Loucy (cell line): ENCODE measurements at regions not wholly inside any gene's neighbourhood (a gene's known extent, or its start where the extent isn't known, plus 50 kb on each side); places are given as distances from the start of the nearest gene placed in this dataset.

Source experiments
- H2AFZ ChIP-seq: fragments of 200-600 bp; sonication (generic); 2 replicates; pipeline ENCODE4 v1.6.0; 2016; ENCODE audit warnings: antibody characterized with exemption, mild to moderate bottlenecking, low read length, moderate library complexity
- H3F3A ChIP-seq: fragments of 200-600 bp; 2 replicates; pipeline ENCODE4 v1.6.0; 2016; ENCODE audit warnings: antibody characterized with exemption, low read depth, mild to moderate bottlenecking
- H3K27me3 ChIP-seq: fragments of 200-600 bp; sonication (generic); 2 replicates; pipeline ENCODE4 v1.6.1; 2014; ENCODE audit warnings: low read length, mild to moderate bottlenecking; ENCODE audit not compliant: insufficient read depth, poor library complexity, severe bottlenecking
- H3K36me3 ChIP-seq: fragments of 200-600 bp; sonication (generic); 2 replicates; pipeline ENCODE4 v1.6.1; 2016; ENCODE audit warnings: low read length; ENCODE audit not compliant: insufficient read depth
- H3K4me1 ChIP-seq: fragments of 200-600 bp; sonication (generic); 2 replicates; pipeline ENCODE4 v1.5.1; 2014; ENCODE audit warnings: low read length, mild to moderate bottlenecking; ENCODE audit not compliant: insufficient read depth, poor library complexity, severe bottlenecking
- H3K4me2 ChIP-seq: fragments of 200-600 bp; sonication (generic); 2 replicates; pipeline ENCODE4 v1.6.0; 2014; ENCODE audit warnings: antibody characterized with exemption, low read length, low read depth, mild to moderate bottlenecking; ENCODE audit not compliant: poor library complexity, severe bottlenecking
- H3K4me3 ChIP-seq: fragments of 200-600 bp; sonication (generic); 2 replicates; pipeline ENCODE4 v1.5.1; 2014; ENCODE audit warnings: low read length, mild to moderate bottlenecking, mixed read lengths; ENCODE audit not compliant: poor library complexity, severe bottlenecking
- H3K79me2 ChIP-seq: fragments of 200-600 bp; sonication (generic); 2 replicates; pipeline ENCODE4 v1.6.1; 2014; ENCODE audit warnings: low read length; ENCODE audit not compliant: insufficient read depth
- H3K9ac ChIP-seq: fragments of 200-600 bp; sonication (generic); 2 replicates; pipeline ENCODE4 v1.6.0; 2014; ENCODE audit warnings: mild to moderate bottlenecking, low read depth, low read length, moderate library complexity; ENCODE audit not compliant: poor library complexity, severe bottlenecking
- H3K9me2 ChIP-seq: fragments of 200-600 bp; sonication (generic); replicated peaks from 2 replicates; pipeline ENCODE4 v1.6.1; 2016; ENCODE audit warnings: low read depth, low read length, mixed read lengths
- H3K9me3 ChIP-seq: fragments of 200-600 bp; sonication (generic); 2 replicates; pipeline ENCODE4 v1.6.1; 2014; ENCODE audit warnings: mild to moderate bottlenecking, antibody characterized with exemption, low read length, low read depth; ENCODE audit not compliant: insufficient read depth
- H4K20me1 ChIP-seq: fragments of 200-600 bp; sonication (generic); 2 replicates; pipeline ENCODE4 v1.6.0; 2014; ENCODE audit warnings: antibody characterized with exemption, low read length, mild to moderate bottlenecking; ENCODE audit not compliant: insufficient read depth, poor library complexity, severe bottlenecking
- EZH2phosphoT487 ChIP-seq: fragments of 200-600 bp; IDR thresholded peaks from 2 replicates; pipeline ENCODE4 v1.6.1; 2018; ENCODE audit warnings: antibody characterized with exemption, mild to moderate bottlenecking, moderate library complexity, borderline replicate concordance
- TF ChIP-seq, protein P1 (sequence below): fragments of 200-600 bp; sonication (generic); conservative IDR thresholded peaks from 2 replicates; pipeline ENCODE4 v1.5.1; 2014; ENCODE audit warnings: mild to moderate bottlenecking, antibody characterized with exemption, low read length

DNA sequence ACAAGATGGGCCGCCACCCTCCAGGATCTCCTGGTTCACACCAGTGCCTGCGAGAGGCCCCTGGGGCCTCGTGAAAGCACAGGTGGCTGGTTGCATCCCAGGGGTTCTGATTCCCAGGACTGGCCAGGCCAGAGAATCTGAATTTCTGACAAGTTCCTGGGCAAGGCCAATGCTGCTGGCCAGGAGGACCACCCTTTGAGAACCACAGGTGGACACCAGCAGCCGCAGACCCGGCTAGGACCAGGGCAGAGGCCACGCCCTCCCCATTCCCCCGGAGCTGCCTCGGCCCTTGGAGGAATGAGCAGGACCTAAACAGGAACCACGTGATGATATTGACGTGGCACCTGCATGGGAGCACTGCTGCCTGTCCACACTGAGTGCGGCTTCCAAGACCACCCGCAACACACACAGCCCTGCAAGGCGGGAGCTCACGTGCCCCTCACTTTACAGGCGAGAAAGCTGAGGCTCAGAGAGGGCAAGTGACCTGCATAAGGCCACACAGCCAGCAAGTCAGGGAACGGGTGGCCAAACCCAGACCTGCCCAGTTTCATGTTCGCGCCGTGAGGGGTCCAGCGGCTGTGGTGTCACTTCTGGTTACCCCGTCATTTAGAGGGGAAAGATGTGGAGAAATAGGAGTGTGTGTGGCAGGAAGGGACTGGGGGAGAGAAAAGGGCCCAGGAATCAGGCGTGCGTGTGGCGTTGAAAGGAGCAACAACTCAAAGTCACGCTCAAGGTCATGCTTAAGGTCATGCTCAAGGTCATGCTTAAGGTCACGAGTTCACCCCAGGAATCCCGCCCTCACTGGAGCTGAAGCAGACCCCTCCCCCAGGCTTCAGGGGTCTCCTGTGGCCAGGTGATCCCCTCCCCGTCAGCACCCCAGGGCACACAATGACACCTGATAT is 105.9 kb upstream of the IER5L start:
- Histone ChIP-seq H3K79me2 (no peaks in the 10 kb centered on the region), H3K9me3 (no peaks in the 10 kb centered on the region), H3K4me1 (no peaks in the 10 kb centered on the region), H4K20me1 (no peaks in the 10 kb centered on the region), H3K4me2 (no peak overlapping the region), H3K36me3 (no peaks in the 10 kb centered on the region), H3F3A (no peaks in the 10 kb centered on the region), H3K9ac (no peak overlapping the region), H3K9me2 (no peaks in the 10 kb centered on the region), H3K4me3 (no peak overlapping the region), H2AFZ (no peak overlapping the region), H3K27me3 (no peaks in the 10 kb centered on the region)
- TF ChIP-seq, protein P1, sequence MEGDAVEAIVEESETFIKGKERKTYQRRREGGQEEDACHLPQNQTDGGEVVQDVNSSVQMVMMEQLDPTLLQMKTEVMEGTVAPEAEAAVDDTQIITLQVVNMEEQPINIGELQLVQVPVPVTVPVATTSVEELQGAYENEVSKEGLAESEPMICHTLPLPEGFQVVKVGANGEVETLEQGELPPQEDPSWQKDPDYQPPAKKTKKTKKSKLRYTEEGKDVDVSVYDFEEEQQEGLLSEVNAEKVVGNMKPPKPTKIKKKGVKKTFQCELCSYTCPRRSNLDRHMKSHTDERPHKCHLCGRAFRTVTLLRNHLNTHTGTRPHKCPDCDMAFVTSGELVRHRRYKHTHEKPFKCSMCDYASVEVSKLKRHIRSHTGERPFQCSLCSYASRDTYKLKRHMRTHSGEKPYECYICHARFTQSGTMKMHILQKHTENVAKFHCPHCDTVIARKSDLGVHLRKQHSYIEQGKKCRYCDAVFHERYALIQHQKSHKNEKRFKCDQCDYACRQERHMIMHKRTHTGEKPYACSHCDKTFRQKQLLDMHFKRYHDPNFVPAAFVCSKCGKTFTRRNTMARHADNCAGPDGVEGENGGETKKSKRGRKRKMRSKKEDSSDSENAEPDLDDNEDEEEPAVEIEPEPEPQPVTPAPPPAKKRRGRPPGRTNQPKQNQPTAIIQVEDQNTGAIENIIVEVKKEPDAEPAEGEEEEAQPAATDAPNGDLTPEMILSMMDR = no peak
- TF ChIP-seq EZH2phosphoT487 = no peak

DNA sequence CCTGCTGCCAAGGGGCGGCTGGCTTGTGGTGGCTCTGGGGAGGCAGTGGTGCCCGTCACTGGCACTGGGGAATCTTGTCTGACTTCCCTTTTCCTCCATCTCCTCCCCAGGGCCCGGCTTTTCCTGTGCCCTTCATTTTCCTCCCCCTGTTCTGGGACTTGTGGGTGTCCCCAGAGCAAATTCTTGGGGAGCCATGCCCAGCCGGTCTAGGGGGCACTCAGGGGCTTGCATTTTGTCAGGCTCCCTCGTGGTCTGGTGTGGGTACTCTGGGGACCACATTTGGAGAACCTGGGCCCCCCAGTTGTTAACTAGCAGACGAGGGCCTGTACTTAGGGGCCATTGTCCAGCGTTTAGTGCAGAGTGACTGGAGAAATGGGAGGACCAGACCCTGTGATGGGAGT is 105.2 kb upstream of the IER5L start:
- no peaks in the 10 kb centered on the region for H3K9me3 ChIP-seq

GRCh38 chr9:129282731-129283211 is 104.7 kb upstream of the IER5L start:
- Histone ChIP-seq H3K4me3 (no peak overlapping the region), H3K9ac (no peak overlapping the region), H2AFZ (no peak overlapping the region)

More for the DNA sequence above, 105.2 kb upstream of the IER5L start:
- H3F3A ChIP-seq = no peaks in the 10 kb centered on the region
- no peak overlapping the region for H3K4me3 ChIP-seq
- no peaks in the 10 kb centered on the region for H3K9me2 ChIP-seq
- H3K4me2 ChIP-seq = no peak overlapping the region
- no peaks in the 10 kb centered on the region for H3K27me3 ChIP-seq
- no peaks in the 10 kb centered on the region for H3K4me1 ChIP-seq
- H3K79me2 ChIP-seq = no peaks in the 10 kb centered on the region
- no peak overlapping the region for H3K9ac ChIP-seq
- H2AFZ ChIP-seq = no peak overlapping the region
- no peaks in the 10 kb centered on the region for H4K20me1 ChIP-seq
- no peaks in the 10 kb centered on the region for H3K36me3 ChIP-seq
- no peak for TF ChIP-seq EZH2phosphoT487
- TF ChIP-seq, protein P1 = no peak

More at GRCh38 chr9:129282731-129283211, 104.7 kb upstream of the IER5L start:
- Histone ChIP-seq H3K4me1 (no peaks in the 10 kb centered on the region), H3K4me2 (no peak overlapping the region), H3K9me3 (no peaks in the 10 kb centered on the region), H3K9me2 (no peaks in the 10 kb centered on the region), H3F3A (no peaks in the 10 kb centered on the region), H3K36me3 (no peaks in the 10 kb centered on the region), H4K20me1 (no peaks in the 10 kb centered on the region), H3K27me3 (no peaks in the 10 kb centered on the region), H3K79me2 (no peaks in the 10 kb centered on the region)
- TF ChIP-seq, protein P1 = no peak
